ENCODE measurements at regions not wholly inside any gene's neighbourhood (a gene's known extent, or its start where the extent isn't known, plus 50 kb on each side); places are given as distances from the start of the nearest gene placed in this dataset.

- DNase-seq (ENCODE audit: low read depth, low spot score), result peak; percentile 55
- in situ Hi-C loops (cut with HindIII; ENCODE audit: low pct_unique_long_range_greater_than_20kb, low sequenced_read_pairs), result no loop called here
Observed at GRCh38 chr4:25552580-25553271, 102.9 kb upstream of the SLC34A2 start.

DNA sequence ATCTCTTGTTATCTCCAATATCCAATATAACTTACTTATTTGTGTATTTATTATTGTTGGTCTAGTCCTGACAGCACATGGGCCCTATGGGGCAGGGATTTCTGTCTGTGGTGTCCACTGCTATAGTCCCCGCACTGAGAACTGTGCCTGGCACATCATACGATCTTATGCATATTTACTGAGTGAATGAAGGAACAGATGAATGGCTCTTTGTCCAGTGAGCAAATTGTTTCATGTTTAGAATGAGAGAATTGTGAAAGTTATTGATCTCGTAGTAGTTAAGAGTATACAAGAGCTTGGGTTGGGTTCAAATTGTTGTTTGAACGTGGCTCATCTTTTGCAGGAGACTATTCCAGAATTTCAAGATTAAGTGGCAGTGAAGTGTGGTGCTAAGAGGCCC, 96.1 kb upstream of the SLC34A2 start:
- peak; percentile 17 for DNase-seq (ENCODE audit: low read depth, low spot score)
- in situ Hi-C loops (cut with HindIII; ENCODE audit: low pct_unique_long_range_greater_than_20kb, low sequenced_read_pairs), result no loop called here

GRCh38 chr4:25560605-25561004, 95.0 kb upstream of the SLC34A2 start:
- in situ Hi-C loops (cut with HindIII; ENCODE audit: low pct_unique_long_range_greater_than_20kb, low sequenced_read_pairs), result no loop called here

DNA sequence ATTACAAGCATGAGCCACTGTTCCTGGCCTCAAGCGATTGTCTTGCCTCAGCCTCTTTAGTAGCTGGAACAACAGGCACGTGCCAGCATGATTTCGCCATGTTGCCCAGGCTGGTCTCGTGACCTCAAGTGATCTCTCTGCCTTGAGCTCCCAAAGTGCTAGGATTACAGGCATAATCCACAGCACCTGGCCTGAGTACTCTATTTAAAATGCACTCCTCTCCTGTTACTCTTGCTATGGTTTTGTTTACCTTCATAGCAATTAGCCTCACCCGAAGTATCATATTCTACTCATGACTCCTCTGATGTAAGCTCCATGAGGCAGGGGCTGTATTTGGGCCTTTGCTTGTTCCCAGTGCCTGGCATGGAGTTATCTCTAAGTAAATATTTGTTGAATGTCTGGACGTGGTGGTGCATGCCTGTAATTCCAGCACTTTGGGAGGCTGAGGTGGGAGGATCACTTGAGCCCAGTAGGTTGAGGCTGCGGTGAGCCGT, 92.5 kb upstream of the SLC34A2 start:
- in situ Hi-C loops (cut with HindIII; ENCODE audit: low pct_unique_long_range_greater_than_20kb, low sequenced_read_pairs), result no loop called here
- no peak for DNase-seq (ENCODE audit: low read depth, low spot score)

More at GRCh38 chr4:25560605-25561004, 95.0 kb upstream of the SLC34A2 start:
- peak; percentile 59 for DNase-seq (ENCODE audit: low read depth, low spot score)

GRCh38 chr4:25564836-25565235, 90.8 kb upstream of the SLC34A2 start:
- in situ Hi-C loops (cut with HindIII; ENCODE audit: low pct_unique_long_range_greater_than_20kb, low sequenced_read_pairs), result no loop called here
- DNase-seq (ENCODE audit: low read depth, low spot score), result no peak

GRCh38 chr4:25567253-25567652, 88.4 kb upstream of the SLC34A2 start:
- no peak for DNase-seq (ENCODE audit: low read depth, low spot score)
- in situ Hi-C loops (cut with HindIII; ENCODE audit: low pct_unique_long_range_greater_than_20kb, low sequenced_read_pairs), result no loop called here

DNA sequence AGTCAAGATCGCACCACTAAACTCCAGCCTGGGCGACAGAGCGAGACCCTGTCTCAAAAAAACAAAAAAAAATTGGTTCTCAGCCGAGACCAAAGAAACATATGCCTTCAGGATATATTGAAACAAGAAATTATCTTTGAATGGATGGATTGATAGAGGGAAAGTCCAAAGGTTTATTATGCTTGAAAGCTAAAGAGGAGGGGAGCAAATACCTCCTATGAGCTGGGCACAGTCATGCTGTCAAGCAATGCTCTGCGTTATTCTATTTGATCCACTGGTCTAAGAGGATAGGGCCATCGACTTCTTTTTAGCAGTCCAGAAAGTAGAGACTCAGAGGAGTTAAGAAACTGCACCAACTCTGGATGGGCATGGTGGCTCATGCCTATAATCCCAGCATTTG, 85.9 kb upstream of the SLC34A2 start:
- in situ Hi-C loops (cut with HindIII; ENCODE audit: low pct_unique_long_range_greater_than_20kb, low sequenced_read_pairs), result no loop called here
- no peak for DNase-seq (ENCODE audit: low read depth, low spot score)

GRCh38 chr4:25575611-25576010, 80.0 kb upstream of the SLC34A2 start:
- in situ Hi-C loops (cut with HindIII; ENCODE audit: low pct_unique_long_range_greater_than_20kb, low sequenced_read_pairs), result no loop called here

DNA sequence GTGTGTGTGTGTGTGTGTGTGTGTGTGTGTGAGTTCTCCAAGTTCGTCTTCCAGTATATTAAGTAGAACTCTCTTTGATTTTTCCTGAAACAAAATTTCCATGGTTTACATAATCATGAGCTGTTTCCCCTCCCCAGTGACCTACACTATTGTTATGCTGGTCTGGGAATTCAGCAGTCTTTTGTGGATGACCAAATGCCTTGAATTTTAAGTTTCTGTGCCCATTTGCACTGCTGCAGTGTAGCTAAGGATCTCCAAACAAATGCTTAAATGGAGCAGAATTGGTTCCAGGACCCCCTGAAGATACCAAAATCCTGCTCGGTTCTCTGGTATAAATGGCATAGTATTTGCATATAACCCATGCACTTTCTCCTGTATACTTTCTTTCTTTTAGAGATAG, 77.2 kb upstream of the SLC34A2 start:
- no peak for DNase-seq (ENCODE audit: low read depth, low spot score)
- in situ Hi-C loops (cut with HindIII; ENCODE audit: low pct_unique_long_range_greater_than_20kb, low sequenced_read_pairs), result no loop called here

More at GRCh38 chr4:25575611-25576010, 80.0 kb upstream of the SLC34A2 start:
- no peak for DNase-seq (ENCODE audit: low read depth, low spot score)

DNA sequence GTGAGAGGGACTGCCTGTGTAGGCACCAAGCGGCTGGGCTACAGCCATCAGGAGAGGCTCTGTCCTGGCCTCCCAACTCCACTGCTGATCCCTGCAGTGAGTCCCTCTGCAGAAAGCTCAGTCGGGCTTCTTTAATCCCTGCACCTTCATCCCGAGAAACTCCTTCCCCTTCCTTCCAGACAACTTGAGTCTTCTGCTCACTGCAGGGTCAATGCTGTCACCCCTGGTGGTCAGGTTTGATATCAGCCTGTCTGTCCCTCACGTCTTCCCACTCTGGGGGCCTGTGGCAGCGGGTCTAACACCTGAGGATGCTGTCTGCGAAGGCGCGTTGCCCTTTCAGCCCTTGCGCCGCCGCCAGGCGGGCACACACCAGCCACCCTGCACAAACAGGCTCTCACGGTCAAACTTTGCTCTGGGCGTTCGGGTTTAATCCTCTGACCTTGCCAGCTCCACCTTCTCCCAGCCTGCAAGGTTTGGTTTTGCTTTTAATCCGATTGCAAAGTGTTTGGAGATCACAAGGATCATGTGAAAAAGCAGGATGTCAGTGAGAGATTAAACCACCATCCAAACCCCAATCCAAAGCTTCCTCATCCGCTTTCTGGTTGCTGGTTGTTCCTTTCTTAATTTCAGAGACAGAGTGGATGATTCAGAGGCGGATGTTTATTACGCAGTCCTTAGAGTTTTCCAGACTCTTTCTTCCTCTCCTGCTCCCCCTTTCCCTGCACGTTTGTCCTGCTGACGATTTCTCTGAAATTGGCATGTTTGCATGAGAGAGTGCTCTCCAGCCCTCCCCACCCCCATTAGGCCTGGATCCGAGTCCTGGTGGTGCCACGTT, 74.8 kb upstream of the SLC34A2 start:
- in situ Hi-C loops (cut with HindIII; ENCODE audit: low pct_unique_long_range_greater_than_20kb, low sequenced_read_pairs), result no loop called here
- DNase-seq (ENCODE audit: low read depth, low spot score), result no peak

DNA sequence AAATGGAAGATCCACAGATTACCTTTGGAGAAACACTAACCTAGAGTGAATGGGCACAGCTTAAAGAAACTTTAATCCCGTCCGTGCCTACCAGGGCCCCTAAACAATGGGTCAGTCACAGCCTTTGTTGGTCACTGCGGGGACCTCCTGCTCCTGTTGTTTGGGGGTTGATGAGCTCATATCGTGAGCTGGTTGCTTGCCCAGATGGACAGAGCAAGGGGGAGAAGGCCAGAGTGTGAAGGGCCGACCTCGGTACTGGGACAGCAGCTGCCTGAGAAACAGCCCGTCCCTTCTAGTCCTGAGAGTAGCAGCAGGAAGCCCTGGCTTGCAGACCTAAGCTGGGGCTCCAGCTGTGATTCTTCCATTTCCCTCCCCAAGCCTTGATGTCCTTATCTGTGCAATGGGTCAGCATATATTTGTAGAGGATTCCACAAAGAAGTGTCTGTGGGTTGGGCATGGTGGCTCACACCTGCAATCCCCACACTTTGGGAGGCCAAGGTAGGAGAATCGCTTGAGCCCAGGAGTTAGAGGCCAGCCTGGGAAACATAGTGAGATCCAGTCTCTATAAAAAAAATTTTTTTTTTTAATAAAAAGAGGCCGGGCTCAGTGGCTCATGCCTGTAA, 69.6 kb upstream of the SLC34A2 start:
- DNase-seq (ENCODE audit: low read depth, low spot score), result no peak
- in situ Hi-C loops (cut with HindIII; ENCODE audit: low pct_unique_long_range_greater_than_20kb, low sequenced_read_pairs), result no loop called here

DNA sequence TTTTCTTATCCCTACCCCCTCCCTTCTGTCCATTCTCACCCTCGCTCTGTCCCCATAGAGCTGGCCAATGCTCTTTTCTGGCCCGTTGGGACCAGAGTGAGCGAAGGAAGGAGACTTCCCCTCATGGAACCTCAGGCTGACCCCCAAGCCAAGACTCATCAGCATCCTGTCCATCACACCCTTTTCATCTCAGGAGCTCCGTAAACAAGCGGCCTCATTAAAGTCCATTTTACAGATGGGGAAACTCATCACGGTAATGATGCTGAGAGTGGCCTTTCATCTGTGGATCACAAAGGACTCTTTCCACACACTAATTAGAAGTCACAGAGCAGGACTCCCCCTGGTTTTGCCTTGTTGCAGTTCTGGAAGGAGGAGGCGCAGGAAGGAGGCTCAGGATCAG, 67.4 kb upstream of the SLC34A2 start:
- in situ Hi-C loops (cut with HindIII; ENCODE audit: low pct_unique_long_range_greater_than_20kb, low sequenced_read_pairs), result no loop called here
- DNase-seq (ENCODE audit: low read depth, low spot score), result no peak

GRCh38 chr4:25590171-25590570, 65.5 kb upstream of the SLC34A2 start:
- in situ Hi-C loops (cut with HindIII; ENCODE audit: low pct_unique_long_range_greater_than_20kb, low sequenced_read_pairs), result no loop called here
- no peak for DNase-seq (ENCODE audit: low read depth, low spot score)

DNA sequence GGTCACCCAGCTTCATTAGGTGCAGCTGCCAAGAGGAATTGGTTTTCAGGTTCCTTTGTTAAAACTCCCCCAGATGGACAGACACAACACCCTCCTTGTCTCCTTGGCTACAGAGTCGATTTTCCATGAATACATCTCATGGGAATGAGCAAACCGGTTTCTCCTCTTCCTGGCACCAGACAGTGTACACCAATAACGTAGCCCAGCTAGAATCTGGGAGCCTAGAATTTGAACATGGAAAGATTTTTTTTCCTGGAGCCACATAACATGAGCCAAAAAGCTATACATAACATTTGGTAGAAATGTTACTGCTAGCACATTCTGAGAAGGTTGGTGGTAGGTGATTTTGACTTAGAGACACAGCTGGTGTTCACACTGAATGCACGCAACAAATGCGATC, 62.9 kb upstream of the SLC34A2 start:
- no peak for DNase-seq (ENCODE audit: low read depth, low spot score)
- in situ Hi-C loops (cut with HindIII; ENCODE audit: low pct_unique_long_range_greater_than_20kb, low sequenced_read_pairs), result no loop called here
